Endothelial cell of umbilical vein (primary cell): ENCODE measurements at regions not wholly inside any gene's neighbourhood (a gene's known extent, or its start where the extent isn't known, plus 50 kb on each side); places are given as distances from the start of the nearest gene placed in this dataset.

Experiments
- BruUV-seq: library from RNA; stranded (reverse); fragments of 400-500 nt; replicated peaks from 2 replicates; lab custom pipeline; 2021; lab: Mats Ljungman, UMichigan
- CTCF ChIA-PET: fragments of 300-600, 350-600 bp; sonication (Branson Sonifier 250); formaldehyde crosslinking; loops from one replicate; lab custom pipeline; 2021; ENCODE audit warnings: antibody characterized with exemption, inconsistent platforms; lab: Charles Lee
- POLR2A ChIA-PET: fragments of 300-600, 350-600 bp; sonication (Branson Sonifier 250); formaldehyde crosslinking; loops from one replicate; lab custom pipeline; 2021; ENCODE audit warnings: antibody characterized with exemption, inconsistent platforms; lab: Charles Lee
- DNase-seq: peaks from one replicate; pipeline ENCODE4 v3.0.0-alpha.2; 2011; ENCODE audit warnings: low read depth, low spot score
- FAIRE-seq: peaks from 2 replicates; lab custom pipeline; 2011; peaks lifted over from hg19 to GRCh38; lab: Jason Lieb, UNC
- H2AFZ ChIP-seq: 2 replicates; pipeline ENCODE4 v1.6.0; 2012; ENCODE audit warnings: low read depth, low read length, control low read depth, inconsistent platforms
- H3K27ac ChIP-seq: 2 replicates; pipeline ENCODE4 v1.5.1; 2011; ENCODE audit warnings: low read depth, mild to moderate bottlenecking, control low read depth, low read length, moderate library complexity; ENCODE audit not compliant: insufficient read depth
- H3K27me3 ChIP-seq, 2 experiments: 2 replicates each; pipeline versions ENCODE4 v1.6.0 to v1.6.1; 2011; ENCODE audit warnings: low read length in 2 of 2, mixed read lengths in 1 of 2; ENCODE audit not compliant: control insufficient read depth in 2 of 2, insufficient read depth in 2 of 2
- H3K36me3 ChIP-seq, 2 experiments: 2 replicates in 1 of 2; 3 replicates in 1 of 2; pipeline ENCODE4 v1.5.1; 2011; ENCODE audit warnings: low read length in 2 of 2, mild to moderate bottlenecking in 1 of 2, moderate library complexity in 1 of 2; ENCODE audit not compliant: control insufficient read depth in 2 of 2, insufficient read depth in 2 of 2; ENCODE audit errors: extremely low read depth in 1 of 2
- H3K4me1 ChIP-seq: 3 replicates; pipeline ENCODE4 v1.5.1; 2011; ENCODE audit warnings: mild to moderate bottlenecking, low read length; ENCODE audit not compliant: control insufficient read depth, insufficient read depth; ENCODE audit errors: extremely low read depth
- H3K4me2 ChIP-seq: 2 replicates; pipeline ENCODE4 v1.6.1; 2011; ENCODE audit warnings: low read length, control low read depth, mixed read lengths; ENCODE audit not compliant: insufficient read depth
- H3K4me3 ChIP-seq, 3 experiments: fragments of 200-600 bp in 1 of 3; sonication (generic), shearing (Covaris generic) in 1 of 3; replicated peaks in 1 of 3; 2 replicates each; pipeline ENCODE4 v1.5.1; 2011 to 2016; ENCODE audit warnings: control low read depth in 3 of 3, low read length in 3 of 3, mild to moderate bottlenecking in 2 of 3, inconsistent platforms in 1 of 3, low read depth in 1 of 3, moderate library complexity in 1 of 3; ENCODE audit not compliant: insufficient read depth in 1 of 3
- H3K79me2 ChIP-seq: 2 replicates; pipeline ENCODE4 v1.6.0; 2012; ENCODE audit warnings: low read length, inconsistent platforms; ENCODE audit not compliant: control insufficient read depth, insufficient read depth
- H3K9ac ChIP-seq: replicated peaks from 2 replicates; pipeline ENCODE3; 2011; ENCODE audit warnings: low read length, control low read depth; ENCODE audit not compliant: insufficient read depth; ENCODE audit errors: extremely low read depth
- H3K9me1 ChIP-seq: replicated peaks from 3 replicates; pipeline ENCODE4 v1.6.0; 2011; ENCODE audit warnings: mild to moderate bottlenecking, low read length; ENCODE audit not compliant: control insufficient read depth, insufficient read depth; ENCODE audit errors: extremely low read depth
- H3K9me3 ChIP-seq: replicated peaks from 2 replicates; pipeline ENCODE4 v1.5.1; 2012; ENCODE audit warnings: low read length, inconsistent platforms; ENCODE audit not compliant: control insufficient read depth, insufficient read depth
- H4K20me1 ChIP-seq: replicated peaks from 2 replicates; pipeline ENCODE3; 2011; ENCODE audit warnings: mild to moderate bottlenecking, low read length; ENCODE audit not compliant: control insufficient read depth, insufficient read depth; ENCODE audit errors: extremely low read depth
- CTCF ChIP-seq, 2 donors: IDR thresholded peaks; 1 replicate in 1 of 2; 2 replicates in 1 of 2; pipeline ENCODE4 v1.5.1; 2011; ENCODE audit warnings: low read length in 2 of 2, mild to moderate bottlenecking in 2 of 2, moderate library complexity in 2 of 2, control low read depth in 1 of 2, inconsistent platforms in 1 of 2, low read depth in 1 of 2; ENCODE audit not compliant: insufficient read depth in 1 of 2; ENCODE audit errors: extremely low read depth in 1 of 2
- EZH2 ChIP-seq: IDR thresholded peaks from 2 replicates; pipeline ENCODE4 v1.6.1; 2012; ENCODE audit warnings: borderline replicate concordance, low read depth, mild to moderate bottlenecking, moderate library complexity, low read length, inconsistent platforms; ENCODE audit not compliant: severe bottlenecking
- FOS ChIP-seq: IDR thresholded peaks from 2 replicates; pipeline ENCODE4 v1.6.1; 2011; ENCODE audit warnings: mild to moderate bottlenecking, low read length, moderate library complexity, borderline replicate concordance; ENCODE audit not compliant: insufficient read depth
- GATA2 ChIP-seq: IDR thresholded peaks from 2 replicates; pipeline ENCODE4 v1.7.0; 2011; ENCODE audit warnings: low read depth, mild to moderate bottlenecking, moderate library complexity, mixed read lengths, low read length; ENCODE audit not compliant: insufficient read length, insufficient read depth
- JUN ChIP-seq: IDR thresholded peaks from 2 replicates; pipeline ENCODE4 v1.6.1; 2011; ENCODE audit warnings: borderline replicate concordance, low read depth; ENCODE audit not compliant: insufficient read length, insufficient read depth
- MAX ChIP-seq: IDR thresholded peaks from 2 replicates; pipeline ENCODE4 v1.6.1; 2011; ENCODE audit not compliant: insufficient read depth, insufficient read length
- MYC ChIP-seq: IDR thresholded peaks from one replicate; pipeline ENCODE4 v1.6.1; 2011; ENCODE audit warnings: mild to moderate bottlenecking, low read depth, low read length
- POLR2A ChIP-seq: IDR thresholded peaks from 2 replicates; pipeline ENCODE4 v1.6.1; 2012; ENCODE audit warnings: low read depth, mild to moderate bottlenecking, control low read depth, low read length
- POLR2AphosphoS5 ChIP-seq: IDR thresholded peaks from 2 replicates; pipeline ENCODE4 v1.6.1; 2012; ENCODE audit warnings: low read depth, mild to moderate bottlenecking, control low read depth, low read length, moderate library complexity; ENCODE audit not compliant: insufficient read depth
- dilution Hi-C: fragments of 300-500 bp; cut with MboI; formaldehyde crosslinking; loops from one replicate; pipeline ENCODE4 v1.15.0; 2019; ENCODE audit warnings: low sequenced_read_pairs; ENCODE audit not compliant: extremely low pct_ligation_motif_present
- intact Hi-C: fragments of 100-400 bp; cut with micrococcal nuclease; formaldehyde crosslinking; loops from one replicate; pipeline ENCODE4 v1.10.0; 2022

GRCh38 chr1:102151242-102151641 is 154.5 kb upstream of the OLFM3 start:
- DNase-seq (no peak), FAIRE-seq (no peak)
- Histone ChIP-seq H3K4me2 (no peak overlapping the region), H3K36me3 (no peaks in the 10 kb centered on the region), H3K9me1 (no peaks in the 10 kb centered on the region), H3K27ac (no peak overlapping the region), H3K27me3 (no peaks in the 10 kb centered on the region), H3K4me1 (no peaks in the 10 kb centered on the region), H3K9ac (no peak overlapping the region), H3K9me3 (no peaks in the 10 kb centered on the region), H2AFZ (no peak overlapping the region), H4K20me1 (no peaks in the 10 kb centered on the region), H3K79me2 (no peaks in the 10 kb centered on the region), H3K4me3 (no peak overlapping the region)
- no peak for TF ChIP-seq POLR2AphosphoS5
- TF ChIP-seq MAX = no peak
- TF ChIP-seq FOS = no peak
- no peak for TF ChIP-seq POLR2A
- no peak for TF ChIP-seq JUN
- TF ChIP-seq CTCF (IDR thresholded peaks at IDR 0.05; ENCODE audit: extremely low read depth in 1 of 2, insufficient read depth in 1 of 2, low read depth in 1 of 2, low read length in 2 of 2) = no peak
- TF ChIP-seq GATA2 = no peak
- TF ChIP-seq MYC = no peak
- TF ChIP-seq EZH2 = no peak
- POLR2A ChIA-PET = no interaction called here
- CTCF ChIA-PET = no interaction called here
- dilution Hi-C loops = no loop called here
- no TSS peak for BruUV-seq
- intact Hi-C loops = no loop called here
